HUES6 (cell line): ENCODE measurements at regions not wholly inside any gene's neighbourhood (a gene's known extent, or its start where the extent isn't known, plus 50 kb on each side); places are given as distances from the start of the nearest gene placed in this dataset.
"Not testable (repeated sequence)": the region's sequence is repeated elsewhere in the genome, so short reads cannot be mapped to it uniquely, and the experiment has no call there.

ENCODE experiments used
- H3K27ac ChIP-seq: 2 replicates; pipeline ENCODE4 v1.7.0; 2013; ENCODE audit warnings: low read depth, mild to moderate bottlenecking, low read length, inconsistent platforms
- H3K27me3 ChIP-seq: 2 replicates; pipeline ENCODE4 v1.6.1; 2013; ENCODE audit warnings: low read length; ENCODE audit not compliant: control insufficient read depth, insufficient read depth
- H3K36me3 ChIP-seq: 2 replicates; pipeline ENCODE4 v1.6.1; 2013; ENCODE audit warnings: low read length; ENCODE audit not compliant: control insufficient read depth, insufficient read depth
- H3K4me1 ChIP-seq: 2 replicates; pipeline ENCODE4 v1.6.1; 2013; ENCODE audit warnings: low read length; ENCODE audit not compliant: control insufficient read depth, insufficient read depth
- H3K4me3 ChIP-seq: 2 replicates; pipeline ENCODE4 v1.5.1; 2013; ENCODE audit warnings: low read depth, low read length
- H3K9ac ChIP-seq: one replicate; pipeline ENCODE4 v1.6.1; 2013; ENCODE audit warnings: mild to moderate bottlenecking, low read length
- H3K9me3 ChIP-seq: 2 replicates; pipeline ENCODE4 v1.6.1; 2013; ENCODE audit warnings: low read depth, low read length; ENCODE audit not compliant: control insufficient read depth, insufficient read depth

DNA sequence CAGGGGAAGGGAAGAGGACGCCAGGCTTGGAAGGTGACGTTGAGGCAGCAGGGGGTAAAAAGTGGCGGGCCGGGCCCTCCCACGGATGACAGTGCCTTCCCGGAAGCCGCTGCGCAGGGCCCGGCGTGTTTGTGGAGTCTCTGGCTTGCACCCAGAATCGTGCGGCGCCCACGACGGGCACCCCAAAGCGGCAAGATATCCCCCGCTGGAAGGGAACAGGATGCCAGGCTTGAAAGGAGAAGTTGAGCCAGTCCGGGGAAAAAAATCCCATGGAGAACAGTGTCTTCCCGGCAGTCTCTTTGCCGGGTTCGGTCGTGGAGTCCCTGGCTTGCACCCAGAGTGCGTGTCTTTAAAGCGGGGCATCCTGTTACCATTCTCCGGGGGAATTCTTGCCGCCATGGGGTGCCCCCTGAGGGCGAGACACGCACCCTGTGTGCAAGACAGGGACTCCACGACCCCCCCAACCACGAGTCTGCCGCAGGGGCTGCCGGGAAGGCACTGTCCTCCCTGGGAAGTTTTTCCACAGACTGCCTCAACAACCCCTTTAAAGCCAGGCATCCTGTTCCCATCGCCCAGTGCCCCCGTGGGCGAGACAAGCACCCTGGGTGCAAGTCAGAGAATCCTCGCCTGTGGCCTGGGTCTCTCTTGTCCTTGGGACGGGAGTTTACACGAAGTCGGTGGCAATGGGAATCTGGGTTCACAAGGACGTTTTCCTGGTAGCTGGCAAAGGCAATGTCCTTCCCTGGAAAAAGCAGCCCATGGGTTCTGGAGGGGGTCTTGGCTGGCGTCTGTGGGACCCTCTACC lies 156.1 kb upstream of the ALG10B start:
- no peaks in the 10 kb centered on the region for H3K27me3 ChIP-seq

DNA sequence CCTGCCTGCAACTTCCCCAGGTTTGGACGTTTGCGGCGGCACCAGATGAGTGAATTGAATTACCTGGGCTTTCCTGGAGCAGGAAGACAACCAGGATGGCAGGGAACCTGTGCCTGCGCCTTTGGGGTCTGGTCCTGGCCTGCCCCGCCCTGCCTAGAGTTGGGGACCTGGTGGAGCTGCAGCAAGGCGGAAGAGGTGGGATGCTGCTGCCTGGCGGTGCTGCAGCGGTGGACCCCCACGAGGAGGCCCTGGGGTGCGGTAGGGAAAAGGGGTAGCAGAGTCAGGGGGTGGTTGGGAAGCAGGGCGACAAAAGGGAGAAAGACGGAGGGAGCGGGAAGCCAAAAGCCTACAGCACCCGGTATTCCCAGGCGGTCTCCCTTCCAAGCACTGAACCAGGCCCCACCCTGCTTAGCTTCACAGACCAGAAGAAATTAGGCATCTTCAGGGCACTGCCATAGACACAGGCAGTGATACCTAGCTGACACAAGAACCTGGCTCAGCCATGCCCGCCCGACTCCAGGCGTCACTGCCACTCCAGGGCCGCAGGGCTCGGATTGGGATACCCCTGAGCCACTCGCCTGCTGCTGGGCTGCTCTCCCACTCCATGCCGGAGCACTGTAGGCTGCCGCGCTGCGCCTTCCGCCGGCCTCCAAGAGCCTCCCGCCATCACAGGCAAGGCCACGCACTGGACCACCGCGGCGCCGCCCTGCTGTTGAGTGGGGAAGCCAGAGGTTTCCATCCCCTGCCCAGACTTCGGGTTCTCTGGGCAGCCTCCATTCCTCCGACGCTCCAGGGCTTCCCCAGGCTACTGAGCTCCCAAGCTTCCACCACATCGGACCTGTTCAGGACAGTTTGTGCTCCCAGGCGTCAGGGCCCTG lies 155.2 kb upstream of the ALG10B start:
- peaks cover 78% of the 10 kb centered on the region; the same call in 1 of the 2 replicates for H3K9me3 ChIP-seq
- no peak overlapping the region for H3K27ac ChIP-seq
- H3K9ac ChIP-seq = no peak overlapping the region
- no peaks in the 10 kb centered on the region for H3K36me3 ChIP-seq
- no peaks in the 10 kb centered on the region for H3K27me3 ChIP-seq
- no peaks in the 10 kb centered on the region for H3K4me1 ChIP-seq
- H3K4me3 ChIP-seq = no peak overlapping the region

More for the DNA sequence above, 156.1 kb upstream of the ALG10B start:
- Histone ChIP-seq H3K4me3 (no peak overlapping the region), H3K9me3 (peaks cover 80% of the 10 kb centered on the region; the same call in 1 of the 2 replicates), H3K4me1 (no peaks in the 10 kb centered on the region), H3K36me3 (no peaks in the 10 kb centered on the region), H3K9ac (no peak overlapping the region), H3K27ac (no peak overlapping the region)

DNA sequence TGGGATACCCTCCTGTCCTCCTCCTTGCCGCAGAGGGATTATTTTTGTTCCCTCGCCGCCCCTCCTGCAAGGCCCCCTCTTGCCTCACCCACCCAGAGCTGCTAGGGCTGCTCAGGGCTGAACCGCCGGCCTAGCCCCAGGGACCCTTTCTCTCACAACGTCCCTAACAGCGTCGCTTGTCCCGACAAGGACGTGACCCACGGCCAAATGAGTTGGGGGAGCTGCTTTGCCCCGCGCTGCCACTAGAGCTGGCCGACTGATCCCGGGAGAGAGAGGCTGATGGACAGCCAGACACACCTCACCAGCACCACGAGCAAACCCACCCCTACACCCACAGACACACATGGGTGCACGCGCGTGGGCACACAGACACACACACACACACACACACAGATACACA lies 154.6 kb upstream of the ALG10B start:
- Histone ChIP-seq H3K27ac (no peak overlapping the region), H3K9ac (no peak overlapping the region), H3K27me3 (no peaks in the 10 kb centered on the region), H3K36me3 (no peaks in the 10 kb centered on the region), H3K4me3 (no peak overlapping the region), H3K9me3 (peaks cover 77% of the 10 kb centered on the region; the same call in 1 of the 2 replicates), H3K4me1 (no peaks in the 10 kb centered on the region)

DNA sequence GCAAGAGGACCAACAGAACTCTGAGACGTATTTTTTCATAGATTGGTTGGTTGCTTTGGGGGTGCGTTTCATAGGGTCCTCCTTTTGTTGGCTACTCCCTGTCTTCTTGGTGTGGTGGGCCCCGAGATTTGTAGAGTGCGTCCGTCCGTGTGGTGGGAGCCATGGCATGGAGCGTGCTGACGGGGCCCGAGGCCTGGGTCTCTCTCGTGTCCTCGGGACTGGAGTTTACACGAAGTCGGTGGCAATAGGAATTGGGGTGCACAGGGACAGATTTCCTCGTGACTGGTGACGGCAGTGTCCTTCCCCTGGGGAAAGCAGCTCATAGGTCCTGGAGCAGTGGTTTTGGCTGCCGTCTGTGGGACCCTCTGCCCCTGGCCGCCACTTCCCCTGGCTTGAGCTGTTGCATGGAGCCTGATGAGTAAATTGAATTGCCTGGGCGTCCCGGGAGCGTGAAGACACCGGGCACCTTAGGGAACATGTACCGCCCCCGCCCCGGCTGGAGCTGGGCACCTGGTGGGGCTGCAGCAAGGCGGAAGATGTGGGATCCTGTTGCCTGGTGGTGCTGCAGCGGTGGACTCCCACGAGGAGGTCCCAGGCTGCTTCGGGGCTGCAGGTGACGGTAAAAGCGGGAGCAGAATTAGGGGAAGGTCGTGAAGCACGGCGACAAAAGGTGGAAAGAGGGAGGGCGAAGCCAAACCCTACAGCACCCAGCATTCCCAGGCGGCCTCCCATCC lies 153.7 kb upstream of the ALG10B start:
- H3K9me3 ChIP-seq = peaks cover 69% of the 10 kb centered on the region; the same call in 1 of the 2 replicates
- no peaks in the 10 kb centered on the region for H3K4me1 ChIP-seq
- no peak overlapping the region for H3K4me3 ChIP-seq
- no peaks in the 10 kb centered on the region for H3K27me3 ChIP-seq
- H3K36me3 ChIP-seq = no peaks in the 10 kb centered on the region
- no peak overlapping the region for H3K27ac ChIP-seq
- no peak overlapping the region for H3K9ac ChIP-seq

DNA sequence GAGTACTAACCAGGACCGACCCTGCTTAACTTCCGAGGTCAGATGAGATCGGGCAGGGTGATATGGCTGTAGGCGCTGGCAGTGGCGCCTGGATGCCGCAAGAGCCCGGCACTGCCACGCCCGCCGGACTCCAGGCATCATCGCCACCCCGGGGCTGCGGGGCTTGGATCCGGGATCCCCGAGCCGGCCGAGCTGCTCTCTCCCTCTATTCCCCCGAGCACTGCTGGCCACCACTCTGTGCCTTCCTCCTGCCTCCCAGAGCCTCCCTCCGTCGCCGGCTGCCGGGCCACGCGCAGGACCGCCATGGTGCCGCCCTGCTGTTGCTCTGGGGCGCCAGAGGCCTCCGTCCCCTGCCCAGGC lies 153.2 kb upstream of the ALG10B start:
- Histone ChIP-seq H3K9me3 (peaks cover 65% of the 10 kb centered on the region; the same call in 1 of the 2 replicates), H3K4me1 (no peaks in the 10 kb centered on the region), H3K9ac (no peak overlapping the region), H3K27ac (no peak overlapping the region), H3K27me3 (no peaks in the 10 kb centered on the region), H3K36me3 (no peaks in the 10 kb centered on the region), H3K4me3 (no peak overlapping the region)

DNA sequence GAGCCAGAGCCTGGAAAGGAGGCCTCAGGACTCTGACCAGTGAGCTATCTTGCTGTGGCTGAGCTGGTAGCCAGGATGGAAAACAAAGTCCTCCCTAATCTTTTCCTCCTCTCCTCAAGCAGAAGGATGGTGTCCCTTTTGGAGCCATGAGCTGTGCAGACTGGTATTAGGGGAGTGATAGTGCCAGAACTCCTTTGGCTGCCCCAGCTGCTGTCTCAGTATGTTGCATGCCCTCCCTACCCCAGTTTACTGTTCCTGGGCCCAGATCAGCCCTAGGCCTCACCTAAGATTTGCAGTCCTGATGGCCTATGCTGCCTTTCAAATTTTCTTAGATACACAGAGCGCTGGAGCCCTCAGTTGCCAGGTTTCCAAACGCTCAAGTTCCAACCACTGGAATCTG lies 150.3 kb upstream of the ALG10B start:
- Histone ChIP-seq H3K36me3 (no peaks in the 10 kb centered on the region), H3K27me3 (no peaks in the 10 kb centered on the region), H3K4me3 (no peak overlapping the region), H3K9ac (no peak overlapping the region), H3K27ac (no peak overlapping the region), H3K9me3 (peaks cover 49% of the 10 kb centered on the region; the same call in 1 of the 2 replicates), H3K4me1 (no peaks in the 10 kb centered on the region)

DNA sequence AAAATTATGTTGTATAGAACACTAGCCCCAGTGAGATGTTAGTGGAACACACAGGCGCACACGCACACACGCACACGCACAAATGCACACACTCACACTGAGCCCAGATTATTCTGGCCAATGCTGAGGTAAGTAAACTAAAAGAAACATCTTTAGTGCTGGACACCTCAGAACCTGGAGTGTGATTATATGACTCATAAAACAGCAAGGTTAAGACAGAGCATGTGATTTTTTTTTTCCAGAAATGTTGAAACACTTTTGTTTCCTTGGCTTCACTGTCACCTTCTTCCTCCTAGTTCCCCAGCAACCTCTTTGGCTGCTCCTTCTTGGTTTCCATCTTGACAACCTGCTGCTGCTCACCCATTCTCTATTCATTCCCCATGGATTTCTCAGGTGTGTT lies 141.0 kb upstream of the ALG10B start:
- peaks cover 38% of the 10 kb centered on the region; the same call in 1 of the 2 replicates for H3K9me3 ChIP-seq
- H3K9ac ChIP-seq = no peak overlapping the region
- no peak overlapping the region for H3K27ac ChIP-seq
- no peak overlapping the region for H3K4me3 ChIP-seq
- no peaks in the 10 kb centered on the region for H3K4me1 ChIP-seq
- no peaks in the 10 kb centered on the region for H3K27me3 ChIP-seq
- no peaks in the 10 kb centered on the region for H3K36me3 ChIP-seq

DNA sequence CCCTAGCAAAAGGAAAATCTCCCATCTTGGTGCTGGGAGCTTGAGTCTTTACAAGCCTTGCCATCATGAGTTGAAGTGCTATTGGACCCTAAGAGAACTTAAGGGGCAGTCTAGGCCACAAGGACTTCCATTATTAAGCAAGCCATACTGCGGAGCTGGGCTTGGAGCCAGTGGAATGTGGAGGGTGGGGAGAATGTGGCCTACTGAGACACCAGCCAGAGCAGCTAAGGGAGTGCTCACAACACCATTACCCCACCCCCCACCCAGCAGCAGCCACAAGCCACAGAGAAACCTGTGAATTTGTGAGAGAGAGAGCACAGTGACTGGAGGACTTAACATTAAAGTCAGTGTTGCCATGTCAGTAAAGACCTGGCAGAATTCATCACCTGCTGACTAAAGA lies 133.0 kb upstream of the ALG10B start:
- not testable (repeated sequence) for H3K4me1 ChIP-seq, H3K4me3 ChIP-seq, H3K27me3 ChIP-seq, H3K27ac ChIP-seq, H3K36me3 ChIP-seq, H3K9ac ChIP-seq
- H3K9me3 ChIP-seq = peaks cover 24% of the 10 kb centered on the region; the same call in 1 of the 2 replicates

DNA sequence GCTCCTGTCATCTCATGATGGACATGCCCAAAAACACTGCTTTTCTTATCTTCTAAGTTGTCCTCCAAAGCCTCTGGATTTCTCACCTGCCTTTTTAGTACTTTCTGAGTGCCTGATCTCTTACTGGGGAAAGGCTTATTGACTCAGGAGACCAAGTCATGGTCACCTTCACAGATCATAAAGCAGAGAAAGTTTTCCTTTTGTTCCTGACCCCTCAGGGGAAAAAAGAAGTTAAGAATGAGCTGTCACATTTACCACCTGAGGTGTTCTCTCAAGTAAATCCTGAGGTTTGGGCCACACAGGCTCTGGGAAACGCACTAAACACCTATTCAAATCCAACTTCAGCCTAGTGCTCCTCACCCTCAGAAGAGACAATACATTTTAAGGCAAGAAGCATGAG lies 119.3 kb upstream of the ALG10B start:
- H3K27me3 ChIP-seq, H3K27ac ChIP-seq, H3K9ac ChIP-seq, H3K4me1 ChIP-seq, H3K36me3 ChIP-seq, H3K4me3 ChIP-seq: not testable (repeated sequence)
- H3K9me3 ChIP-seq = peaks cover 30% of the 10 kb centered on the region; the same call in 1 of the 2 replicates

DNA sequence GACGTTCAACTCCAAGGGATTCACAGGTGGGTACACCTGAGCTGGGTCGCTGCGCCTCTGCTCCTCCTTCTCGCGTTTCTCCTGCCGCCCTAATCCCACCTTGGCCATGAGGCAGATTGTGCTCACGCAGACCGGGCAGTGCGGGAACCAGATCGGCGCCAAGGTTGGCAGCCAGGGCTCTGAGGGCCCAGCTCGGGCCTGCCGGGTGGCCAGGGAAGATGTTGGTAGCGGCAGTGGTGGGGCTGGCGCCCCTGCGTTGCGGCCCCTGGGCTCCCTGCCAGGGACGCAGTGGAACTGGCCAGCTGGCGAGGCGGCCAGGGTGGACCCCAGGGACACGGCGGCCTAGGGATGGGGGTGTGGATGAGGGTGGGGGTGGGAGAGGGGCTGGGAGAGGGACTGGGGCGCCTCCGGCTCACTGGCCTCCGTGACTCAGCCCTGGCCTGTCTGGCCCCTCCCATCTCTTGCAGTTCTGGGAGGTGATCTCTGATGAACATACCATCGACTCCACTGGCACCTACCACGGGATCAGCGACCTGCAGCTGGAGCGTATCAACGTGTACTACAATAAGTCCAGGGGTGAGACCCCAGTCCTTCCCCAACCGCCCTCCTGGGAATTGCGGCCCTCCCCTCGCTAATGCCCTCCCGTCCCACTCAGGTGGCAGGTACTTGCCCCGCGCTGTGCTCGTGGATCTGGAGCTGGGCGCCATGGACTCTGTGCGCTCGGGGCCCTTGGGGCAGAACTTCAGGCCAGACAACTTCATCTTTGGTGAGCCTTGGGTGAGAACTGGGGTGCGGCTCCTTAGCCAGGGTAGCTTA lies 114.9 kb upstream of the ALG10B start:
- Histone ChIP-seq H3K27me3 (no peaks in the 10 kb centered on the region), H3K9me3 (peaks cover 53% of the 10 kb centered on the region; the same call in 1 of the 2 replicates), H3K4me1 (no peaks in the 10 kb centered on the region), H3K27ac (no peak overlapping the region), H3K9ac (no peak overlapping the region), H3K36me3 (no peaks in the 10 kb centered on the region), H3K4me3 (no peak overlapping the region)
